ENCODE measurements at regions not wholly inside any gene's neighbourhood (a gene's known extent, or its start where the extent isn't known, plus 50 kb on each side); places are given as distances from the start of the nearest gene placed in this dataset.

DNA sequence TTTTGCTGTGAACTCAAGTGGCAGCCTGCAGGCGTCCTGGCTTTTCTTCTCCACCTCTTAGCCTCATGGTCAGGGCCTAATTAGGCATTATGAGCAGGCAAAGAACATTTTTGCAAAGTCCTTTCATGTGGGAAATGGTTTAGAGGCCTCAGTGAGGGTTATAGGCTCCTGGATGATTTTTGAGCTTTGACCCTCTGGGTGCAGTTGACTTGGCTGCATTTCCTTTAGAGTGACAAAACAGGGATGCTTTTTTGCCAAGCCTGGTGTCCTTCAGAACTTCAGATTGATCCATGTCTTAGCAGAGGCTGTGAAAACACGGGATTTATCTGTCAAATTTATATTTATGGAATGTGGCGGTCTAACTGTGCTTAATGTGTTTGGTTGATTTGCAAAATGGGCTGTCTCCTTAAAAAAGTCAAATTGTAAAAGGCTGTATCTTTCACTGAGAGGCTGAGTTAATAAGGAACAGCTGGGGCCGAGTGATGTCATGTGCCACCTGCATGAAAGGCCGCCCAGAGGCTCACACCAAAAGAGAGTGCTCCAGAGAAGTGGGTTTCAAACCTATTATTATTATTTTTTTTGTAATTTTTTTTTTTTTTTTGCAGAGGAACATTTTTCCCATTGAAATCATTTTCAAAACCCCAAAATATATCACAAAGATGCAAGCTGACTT is 192.2 kb upstream of the ARX start:
- H3K4me3 ChIP-seq (ENCODE audit: low read depth, low read length) = no peak overlapping the region
- ChIA-PET POLR2A (no interaction called here), CTCF (no interaction called here)
- TF ChIP-seq ZNF423 (tag by site-specific recombination; IDR thresholded peaks at IDR 0.05) (no peak), KLF8 (tag by site-specific recombination; IDR thresholded peaks at IDR 0.05) (no peak), ZFP37 (tag by site-specific recombination; IDR thresholded peaks at IDR 0.05) (no peak), ZNF76 (tag by site-specific recombination; IDR thresholded peaks at IDR 0.05; ENCODE audit: borderline replicate concordance, low read depth) (no peak), ZNF221 (tag by site-specific recombination; IDR thresholded peaks at IDR 0.05; ENCODE audit: borderline replicate concordance) (no peak), ZNF302 (tag by site-specific recombination; IDR thresholded peaks at IDR 0.05; ENCODE audit: low read depth) (no peak), ZNF155 (tag by site-specific recombination; IDR thresholded peaks at IDR 0.05) (no peak), ZSCAN23 (tag by site-specific recombination; IDR thresholded peaks at IDR 0.05) (no peak), ZNF473 (tag by site-specific recombination; IDR thresholded peaks at IDR 0.05) (no peak)
- TF ChIP-seq, protein P1, sequence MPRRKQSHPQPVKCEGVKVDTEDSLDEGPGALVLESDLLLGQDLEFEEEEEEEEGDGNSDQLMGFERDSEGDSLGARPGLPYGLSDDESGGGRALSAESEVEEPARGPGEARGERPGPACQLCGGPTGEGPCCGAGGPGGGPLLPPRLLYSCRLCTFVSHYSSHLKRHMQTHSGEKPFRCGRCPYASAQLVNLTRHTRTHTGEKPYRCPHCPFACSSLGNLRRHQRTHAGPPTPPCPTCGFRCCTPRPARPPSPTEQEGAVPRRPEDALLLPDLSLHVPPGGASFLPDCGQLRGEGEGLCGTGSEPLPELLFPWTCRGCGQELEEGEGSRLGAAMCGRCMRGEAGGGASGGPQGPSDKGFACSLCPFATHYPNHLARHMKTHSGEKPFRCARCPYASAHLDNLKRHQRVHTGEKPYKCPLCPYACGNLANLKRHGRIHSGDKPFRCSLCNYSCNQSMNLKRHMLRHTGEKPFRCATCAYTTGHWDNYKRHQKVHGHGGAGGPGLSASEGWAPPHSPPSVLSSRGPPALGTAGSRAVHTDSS (tag by site-specific recombination; IDR thresholded peaks at IDR 0.05) = no peak
- TF ChIP-seq, protein P2, sequence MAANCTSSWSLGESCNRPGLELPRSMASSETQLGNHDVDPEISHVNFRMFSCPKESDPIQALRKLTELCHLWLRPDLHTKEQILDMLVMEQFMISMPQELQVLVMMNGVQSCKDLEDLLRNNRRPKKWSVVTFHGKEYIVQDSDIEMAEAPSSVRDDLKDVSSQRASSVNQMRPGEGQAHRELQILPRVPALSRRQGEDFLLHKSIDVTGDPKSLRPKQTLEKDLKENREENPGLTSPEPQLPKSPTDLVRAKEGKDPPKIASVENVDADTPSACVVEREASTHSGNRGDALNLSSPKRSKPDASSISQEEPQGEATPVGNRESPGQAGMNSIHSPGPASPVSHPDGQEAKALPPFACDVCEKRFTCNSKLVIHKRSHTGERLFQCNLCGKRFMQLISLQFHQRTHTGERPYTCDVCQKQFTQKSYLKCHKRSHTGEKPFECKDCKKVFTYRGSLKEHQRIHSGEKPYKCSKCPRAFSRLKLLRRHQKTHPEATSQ (tag by site-specific recombination; IDR thresholded peaks at IDR 0.05) = no peak
- H3K27ac ChIP-seq (ENCODE audit: extremely low read depth, low read depth, low read length) = no peak overlapping the region
- H3K36me3 ChIP-seq (ENCODE audit: control insufficient read depth in 2 of 2, insufficient read depth in 1 of 2, low read length in 2 of 2) = no peaks in the 10 kb centered on the region
- H3K9me3 ChIP-seq (ENCODE audit: control insufficient read depth, insufficient read depth, low read depth, low read length) = no peaks in the 10 kb centered on the region
- H3K4me1 ChIP-seq (ENCODE audit: control insufficient read depth, insufficient read depth, low read length) = no peaks in the 10 kb centered on the region

DNA sequence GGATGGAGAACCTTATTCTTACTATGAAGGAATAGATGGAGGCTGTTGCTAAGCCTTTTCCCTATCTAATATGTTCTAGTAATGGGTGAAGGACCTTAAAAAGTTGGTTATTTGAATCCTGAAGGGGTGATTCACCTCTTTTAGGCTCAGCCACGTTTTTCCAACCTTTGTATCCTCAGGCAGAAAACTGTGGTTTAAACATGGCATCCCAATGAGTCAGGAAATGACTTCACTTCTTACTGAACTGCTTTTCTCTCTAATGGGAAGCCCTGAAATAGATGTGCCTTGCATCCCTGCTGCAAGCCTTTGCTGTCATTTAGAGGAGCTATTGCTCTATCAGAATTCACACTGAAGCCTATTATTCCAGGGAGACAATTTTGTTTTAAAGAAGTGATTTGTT is 191.0 kb upstream of the ARX start:
- H3K4me3 ChIP-seq (ENCODE audit: low read depth, low read length) = no peak overlapping the region
- no peaks in the 10 kb centered on the region for H3K36me3 ChIP-seq (ENCODE audit: control insufficient read depth in 2 of 2, insufficient read depth in 1 of 2, low read length in 2 of 2)
- no peak for TF ChIP-seq MEIS1 (CRISPR knock-in tag; IDR thresholded peaks at IDR 0.05; ENCODE audit: borderline replicate concordance)
- no peak for TF ChIP-seq ZNF2 (tag by site-specific recombination; IDR thresholded peaks at IDR 0.05)
- TF ChIP-seq ZNF248 (tag by site-specific recombination; IDR thresholded peaks at IDR 0.05) = no peak
- no peak for TF ChIP-seq ZNF292 (tag by site-specific recombination; IDR thresholded peaks at IDR 0.05; ENCODE audit: borderline replicate concordance, low read depth)
- no peak for TF ChIP-seq BCL11A (tag by site-specific recombination; IDR thresholded peaks at IDR 0.05; ENCODE audit: low read depth)
- no peak for TF ChIP-seq ZNF350 (tag by site-specific recombination; IDR thresholded peaks at IDR 0.05)
- TF ChIP-seq, protein P3, sequence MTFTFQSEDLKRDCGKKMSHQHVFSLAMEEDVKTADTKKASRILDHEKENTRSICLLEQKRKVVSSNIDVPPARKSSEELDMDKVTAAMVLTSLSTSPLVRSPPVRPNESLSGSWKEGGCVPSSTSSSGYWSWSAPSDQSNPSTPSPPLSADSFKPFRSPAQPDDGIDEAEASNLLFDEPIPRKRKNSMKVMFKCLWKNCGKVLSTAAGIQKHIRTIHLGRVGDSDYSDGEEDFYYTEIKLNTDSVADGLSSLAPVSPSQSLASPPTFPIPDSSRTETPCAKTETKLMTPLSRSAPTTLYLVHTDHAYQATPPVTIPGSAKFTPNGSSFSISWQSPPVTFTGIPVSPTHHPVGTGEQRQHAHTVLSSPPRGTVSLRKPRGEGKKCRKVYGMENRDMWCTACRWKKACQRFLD (tag by site-specific recombination; IDR thresholded peaks at IDR 0.05) = no peak
- no peak for TF ChIP-seq ZNF341 (tag by site-specific recombination; IDR thresholded peaks at IDR 0.05; ENCODE audit: low read depth)
- TF ChIP-seq, protein P4, sequence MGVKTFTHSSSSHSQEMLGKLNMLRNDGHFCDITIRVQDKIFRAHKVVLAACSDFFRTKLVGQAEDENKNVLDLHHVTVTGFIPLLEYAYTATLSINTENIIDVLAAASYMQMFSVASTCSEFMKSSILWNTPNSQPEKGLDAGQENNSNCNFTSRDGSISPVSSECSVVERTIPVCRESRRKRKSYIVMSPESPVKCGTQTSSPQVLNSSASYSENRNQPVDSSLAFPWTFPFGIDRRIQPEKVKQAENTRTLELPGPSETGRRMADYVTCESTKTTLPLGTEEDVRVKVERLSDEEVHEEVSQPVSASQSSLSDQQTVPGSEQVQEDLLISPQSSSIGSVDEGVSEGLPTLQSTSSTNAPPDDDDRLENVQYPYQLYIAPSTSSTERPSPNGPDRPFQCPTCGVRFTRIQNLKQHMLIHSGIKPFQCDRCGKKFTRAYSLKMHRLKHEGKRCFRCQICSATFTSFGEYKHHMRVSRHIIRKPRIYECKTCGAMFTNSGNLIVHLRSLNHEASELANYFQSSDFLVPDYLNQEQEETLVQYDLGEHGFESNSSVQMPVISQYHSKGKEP (tag by site-specific recombination; IDR thresholded peaks at IDR 0.05) = no peak
- TF ChIP-seq FEZF1 (tag by site-specific recombination; IDR thresholded peaks at IDR 0.05) = no peak
- H3K27ac ChIP-seq (ENCODE audit: extremely low read depth, low read depth, low read length) = no peak overlapping the region
- POLR2A ChIA-PET = no interaction called here
- CTCF ChIA-PET = no interaction called here
- H3K9me3 ChIP-seq (ENCODE audit: control insufficient read depth, insufficient read depth, low read depth, low read length) = no peaks in the 10 kb centered on the region
- no peaks in the 10 kb centered on the region for H3K4me1 ChIP-seq (ENCODE audit: control insufficient read depth, insufficient read depth, low read length)
